Psoas muscle (tissue), 7 donors: ENCODE measurements at regions not wholly inside any gene's neighbourhood (a gene's known extent, or its start where the extent isn't known, plus 50 kb on each side); places are given as distances from the start of the nearest gene placed in this dataset.

ENCODE experiments used
- ATAC-seq, 4 donors: fragments of 200-7000 bp; cut with Tn5 transposase; one replicate each; pipeline ENCODE4 v1.9.1; 2020; ENCODE audit warnings: moderate library complexity in 3 of 4, mild to moderate bottlenecking in 2 of 4
- DNase-seq, 2 donors: peaks; one replicate each; pipeline ENCODE4 v3.0.0-alpha.2; 2020
- H3K27ac ChIP-seq: fragments of 200-600 bp; one replicate; pipeline ENCODE4 v1.8.0; 2022
- H3K27me3 ChIP-seq, 3 donors: fragments of 200-600 bp in 1 of 3; one replicate each; pipeline versions ENCODE4 v1.6.1 to v1.8.0; 2013 to 2022; ENCODE audit warnings: low read length in 2 of 3, mild to moderate bottlenecking in 2 of 3, moderate library complexity in 1 of 3; ENCODE audit not compliant: insufficient read depth in 3 of 3
- H3K36me3 ChIP-seq, 2 donors: fragments of 200-600 bp in 1 of 2; one replicate each; pipeline versions ENCODE4 v1.6.1 to v1.8.0; 2013 to 2022; ENCODE audit warnings: low read depth in 1 of 2, mild to moderate bottlenecking in 1 of 2, moderate library complexity in 1 of 2; ENCODE audit not compliant: insufficient read depth in 1 of 2
- H3K4me1 ChIP-seq: fragments of 200-600 bp; one replicate; pipeline ENCODE4 v1.8.0; 2022
- H3K4me3 ChIP-seq: fragments of 200-600 bp; one replicate; pipeline ENCODE4 v1.8.0; 2022; ENCODE audit warnings: mild to moderate bottlenecking
- H3K9me3 ChIP-seq: fragments of 200-600 bp; one replicate; pipeline ENCODE4 v1.8.0; 2022
- WGBS, 3 donors: extraction: QIAGEN DNeasy Blood & Tissue Kit; methylation state at CpG; one replicate each; pipeline versions ENCODE4 v1.1.6 to v1.1.7; 2013; 5-methylcytosine and 5-hydroxymethylcytosine counted together
- intact Hi-C, 2 donors: fragments of 100-400 bp; cut with DNase I; formaldehyde crosslinking; loops; one replicate each; pipeline versions ENCODE4 v1.11.0 to v1.14.2; 2022
- TF ChIP-seq, protein P1 (sequence below): fragments of 200-600 bp; IDR thresholded peaks from one replicate; pipeline ENCODE4 v1.8.0; 2022; ENCODE audit warnings: antibody characterized with exemption
- donor health status: healthy with polysubstance abuse.
- donor health status: DM: no; HTN: no; CAD: no; lungs with moderate emphysema.
- donor health status: Bipolar disorder and iron deficiency.
- donor health status: healthy.
- donor health status: DM: yes; HTN: yes; CAD: no.
- donor health status: DM: no; HTN: no; CAD: no.
- donor health status: DM: yes; HTN: yes; CAD: no.

DNA sequence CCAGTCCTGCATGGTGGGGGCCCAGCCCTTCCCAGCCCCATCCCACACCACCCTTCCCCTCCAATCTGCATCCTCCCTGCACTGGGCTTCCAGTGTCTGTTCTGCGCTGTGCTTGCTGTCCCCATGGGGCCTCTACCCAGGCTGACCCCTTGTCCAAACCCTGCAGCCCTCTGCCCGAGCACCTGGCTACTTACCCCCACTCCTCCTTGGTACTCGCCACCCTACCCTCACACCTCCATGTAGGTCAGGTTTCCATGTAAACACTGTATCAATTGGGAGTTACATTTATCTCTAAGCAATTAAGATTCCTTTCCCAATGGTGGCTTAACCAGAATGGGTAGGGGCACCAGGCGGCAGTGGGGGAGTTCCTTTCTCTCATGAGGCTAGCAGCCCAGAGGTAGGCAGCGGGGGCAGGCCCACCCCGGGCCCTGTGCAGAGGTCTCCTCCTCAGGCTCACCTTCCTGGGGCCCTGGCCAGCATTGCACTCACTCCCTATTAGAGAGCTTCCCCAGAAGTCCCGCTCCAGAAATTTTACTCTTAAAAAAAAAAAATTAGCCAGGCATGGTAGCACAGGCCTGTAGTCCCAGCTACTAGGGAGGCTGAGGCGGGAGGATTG, 76.6 kb upstream of the CCND2 start:
- intact Hi-C loops, result no loop called here
- Histone ChIP-seq H3K4me1 (no peaks in the 10 kb centered on the region), H3K27ac (no peak overlapping the region), H3K4me3 (no peak overlapping the region), H3K27me3 (peaks cover 0 to 3% (median 1%) of the 10 kb centered on the region in 3 donors), H3K9me3 (no peaks in the 10 kb centered on the region), H3K36me3 (no peaks in the 10 kb centered on the region)
- WGBS, 3 donors, result 91 to 92% (median 91%) methylated on average over 8 of the region's 8 CpGs
- DNase-seq, result no peak
- TF ChIP-seq, protein P1, sequence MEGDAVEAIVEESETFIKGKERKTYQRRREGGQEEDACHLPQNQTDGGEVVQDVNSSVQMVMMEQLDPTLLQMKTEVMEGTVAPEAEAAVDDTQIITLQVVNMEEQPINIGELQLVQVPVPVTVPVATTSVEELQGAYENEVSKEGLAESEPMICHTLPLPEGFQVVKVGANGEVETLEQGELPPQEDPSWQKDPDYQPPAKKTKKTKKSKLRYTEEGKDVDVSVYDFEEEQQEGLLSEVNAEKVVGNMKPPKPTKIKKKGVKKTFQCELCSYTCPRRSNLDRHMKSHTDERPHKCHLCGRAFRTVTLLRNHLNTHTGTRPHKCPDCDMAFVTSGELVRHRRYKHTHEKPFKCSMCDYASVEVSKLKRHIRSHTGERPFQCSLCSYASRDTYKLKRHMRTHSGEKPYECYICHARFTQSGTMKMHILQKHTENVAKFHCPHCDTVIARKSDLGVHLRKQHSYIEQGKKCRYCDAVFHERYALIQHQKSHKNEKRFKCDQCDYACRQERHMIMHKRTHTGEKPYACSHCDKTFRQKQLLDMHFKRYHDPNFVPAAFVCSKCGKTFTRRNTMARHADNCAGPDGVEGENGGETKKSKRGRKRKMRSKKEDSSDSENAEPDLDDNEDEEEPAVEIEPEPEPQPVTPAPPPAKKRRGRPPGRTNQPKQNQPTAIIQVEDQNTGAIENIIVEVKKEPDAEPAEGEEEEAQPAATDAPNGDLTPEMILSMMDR, result no peak
- no peak for ATAC-seq

DNA sequence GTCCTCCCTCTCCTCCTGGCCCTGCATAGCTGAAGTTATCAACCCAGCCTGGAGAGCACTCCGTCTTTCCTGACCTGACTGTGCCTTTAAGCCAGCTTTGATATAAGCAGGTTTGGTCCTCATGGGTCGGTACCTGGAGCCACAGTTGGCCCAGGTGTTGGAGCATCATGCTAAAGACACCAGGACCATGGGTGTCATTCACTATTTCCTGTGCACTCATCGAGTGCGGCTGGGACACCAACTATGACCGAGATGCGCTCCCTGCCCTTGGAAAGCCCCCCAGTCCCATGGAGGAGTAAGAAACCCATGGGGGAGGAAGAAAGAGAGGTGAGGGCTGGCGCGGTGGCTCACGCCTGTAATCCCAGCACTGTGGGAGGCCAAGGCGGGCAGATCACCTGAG, 78.9 kb upstream of the CCND2 start:
- Histone ChIP-seq H3K4me1 (no peaks in the 10 kb centered on the region), H3K9me3 (no peaks in the 10 kb centered on the region), H3K27ac (no peak overlapping the region), H3K36me3 (no peaks in the 10 kb centered on the region), H3K27me3 (peaks cover 0 to 3% (median 0%) of the 10 kb centered on the region in 3 donors), H3K4me3 (no peak overlapping the region)
- WGBS, 3 donors, result 87 to 96% (median 90%) methylated on average over 10 of the region's 10 CpGs
- DNase-seq (no peak), ATAC-seq (no peak)
- intact Hi-C loops, result no loop called here
- TF ChIP-seq, protein P1, result no peak

DNA sequence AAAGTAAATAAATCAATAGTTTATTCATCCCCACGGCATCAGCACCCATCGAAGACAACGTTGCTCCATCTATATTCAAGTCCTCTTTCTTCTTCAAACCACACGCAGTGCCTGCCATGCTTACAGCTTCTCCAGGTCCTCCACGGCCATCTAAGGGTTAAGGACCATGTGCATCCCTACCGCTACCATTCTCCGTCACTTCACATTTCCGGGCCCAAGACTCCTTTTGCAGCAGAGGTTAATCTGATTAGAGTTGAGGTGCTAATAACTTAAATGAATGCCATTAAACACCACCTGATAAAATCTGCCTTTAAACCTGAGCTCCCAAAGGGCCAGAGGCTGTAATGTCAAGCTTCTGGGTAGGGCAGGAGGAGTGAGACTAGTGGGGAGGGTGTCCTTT, 79.7 kb upstream of the CCND2 start:
- DNase-seq, result no peak
- intact Hi-C loops, result no loop called here
- 31 to 34% (median 32%) methylated on average over 8 of the region's 8 CpGs for WGBS, 3 donors
- H3K27me3 ChIP-seq, result peaks cover 0 to 3% (median 0%) of the 10 kb centered on the region in 3 donors
- H3K9me3 ChIP-seq, result no peaks in the 10 kb centered on the region
- ATAC-seq, result no peak
- H3K36me3 ChIP-seq, result no peaks in the 10 kb centered on the region
- H3K27ac ChIP-seq, result no peak overlapping the region
- no peak overlapping the region for H3K4me3 ChIP-seq
- H3K4me1 ChIP-seq, result no peaks in the 10 kb centered on the region
- TF ChIP-seq, protein P1, result no peak

DNA sequence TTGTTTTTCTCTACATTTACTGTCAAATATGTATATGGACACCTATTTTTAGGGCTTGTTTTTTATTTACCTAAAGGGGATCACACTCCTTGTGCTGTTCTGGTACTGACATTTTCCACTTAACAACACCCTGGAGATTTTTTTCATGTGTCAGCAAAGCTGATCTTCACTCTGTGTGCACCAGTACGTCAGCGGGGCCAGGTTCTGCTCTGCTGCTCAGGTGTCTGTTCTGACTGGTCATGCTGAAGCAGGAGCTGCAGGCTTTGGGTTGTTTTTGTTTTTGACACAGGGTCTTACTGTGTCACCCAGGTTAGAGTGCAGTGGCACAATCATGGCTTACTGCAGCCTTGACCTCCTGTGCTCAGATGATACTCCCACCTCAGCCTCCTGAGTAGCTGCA, 81.9 kb upstream of the CCND2 start:
- H3K4me3 ChIP-seq, result no peak overlapping the region
- ATAC-seq, result no peak
- WGBS, 3 donors, result 87 to 90% (median 89%) methylated on average over 2 of the region's 2 CpGs
- H3K4me1 ChIP-seq, result no peaks in the 10 kb centered on the region
- DNase-seq, result no peak
- intact Hi-C loops, result no loop called here
- peaks cover 0 to 3% (median 0%) of the 10 kb centered on the region in 3 donors for H3K27me3 ChIP-seq
- H3K27ac ChIP-seq, result no peak overlapping the region
- no peaks in the 10 kb centered on the region for H3K36me3 ChIP-seq
- TF ChIP-seq, protein P1, result no peak
- no peaks in the 10 kb centered on the region for H3K9me3 ChIP-seq

DNA sequence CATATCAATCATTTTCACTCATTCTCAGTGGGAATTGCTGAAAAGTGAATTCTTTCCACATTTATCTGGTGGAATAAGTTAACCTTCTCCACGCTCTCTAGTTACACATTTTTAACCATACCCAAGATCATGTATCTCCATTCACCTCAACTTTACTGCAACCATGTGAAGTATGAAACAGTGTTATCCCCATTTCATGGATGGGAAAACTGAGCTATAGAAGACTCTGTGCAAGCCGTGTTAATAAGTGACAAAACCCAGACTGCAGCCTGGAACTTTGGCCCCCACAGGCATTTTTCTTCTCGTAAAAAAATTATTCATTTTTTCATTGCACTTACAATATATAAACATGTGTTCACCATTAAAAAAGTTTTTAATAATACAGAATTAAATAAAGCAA, 82.4 kb upstream of the CCND2 start:
- Histone ChIP-seq H3K9me3 (no peaks in the 10 kb centered on the region), H3K4me3 (no peak overlapping the region), H3K27ac (no peak overlapping the region), H3K36me3 (no peaks in the 10 kb centered on the region), H3K4me1 (no peaks in the 10 kb centered on the region), H3K27me3 (peaks cover 0 to 3% (median 0%) of the 10 kb centered on the region in 3 donors)
- TF ChIP-seq, protein P1, result no peak
- ATAC-seq, result no peak
- intact Hi-C loops, result no loop called here
- DNase-seq, result no peak
- WGBS, 3 donors, result 82 to 85% (median 84%) methylated on average over 3 of the region's 3 CpGs
